Colon (tissue), 2 donors: ENCODE measurements at regions not wholly inside any gene's neighbourhood (a gene's known extent, or its start where the extent isn't known, plus 50 kb on each side); places are given as distances from the start of the nearest gene placed in this dataset.

Source experiments
- FAIRE-seq: peaks from 2 replicates; lab custom pipeline; 2012; peaks lifted over from hg19 to GRCh38; lab: Jason Lieb, UNC
- donor health status: control.
- donor health status: control.

GRCh38 chr11:26102325-26102724 lies 229.6 kb upstream of the ANO3 start:
- FAIRE-seq, result no peak

GRCh38 chr11:26105762-26106423 lies 226.0 kb upstream of the ANO3 start:
- FAIRE-seq, result no peak

- FAIRE-seq, result no peak
Measured at GRCh38 chr11:26106726-26107125, 225.2 kb upstream of the ANO3 start.

GRCh38 chr11:26109658-26110368 lies 222.1 kb upstream of the ANO3 start:
- FAIRE-seq, result peak; percentile 62

GRCh38 chr11:26112264-26112663 lies 219.7 kb upstream of the ANO3 start:
- FAIRE-seq, result no peak

GRCh38 chr11:26121466-26121865 lies 210.5 kb upstream of the ANO3 start:
- no peak for FAIRE-seq

GRCh38 chr11:26126741-26127140 lies 205.2 kb upstream of the ANO3 start:
- no peak for FAIRE-seq

- FAIRE-seq, result no peak
Measured at GRCh38 chr11:26127336-26127735, 204.6 kb upstream of the ANO3 start.

- no peak for FAIRE-seq
Measured at GRCh38 chr11:26131406-26131805, 200.5 kb upstream of the ANO3 start.

- no peak for FAIRE-seq
Measured at GRCh38 chr11:26134053-26134452, 197.9 kb upstream of the ANO3 start.

- FAIRE-seq, result no peak
Measured at GRCh38 chr11:26134481-26135355, 197.2 kb upstream of the ANO3 start.

GRCh38 chr11:26137651-26138050 lies 194.3 kb upstream of the ANO3 start:
- no peak for FAIRE-seq

GRCh38 chr11:26142891-26143290 lies 189.0 kb upstream of the ANO3 start:
- no peak for FAIRE-seq

GRCh38 chr11:26143566-26144290 lies 188.2 kb upstream of the ANO3 start:
- FAIRE-seq, result no peak

- no peak for FAIRE-seq
Measured at GRCh38 chr11:26144291-26144690, 187.6 kb upstream of the ANO3 start.

GRCh38 chr11:26144911-26145310 lies 187.0 kb upstream of the ANO3 start:
- no peak for FAIRE-seq

GRCh38 chr11:26149585-26149984 lies 182.3 kb upstream of the ANO3 start:
- FAIRE-seq, result no peak

GRCh38 chr11:26150031-26150430 lies 181.9 kb upstream of the ANO3 start:
- no peak for FAIRE-seq

GRCh38 chr11:26158251-26158650 lies 173.7 kb upstream of the ANO3 start:
- no peak for FAIRE-seq

- no peak for FAIRE-seq
Measured at GRCh38 chr11:26162291-26162690, 169.6 kb upstream of the ANO3 start.

- FAIRE-seq, result no peak
Measured at GRCh38 chr11:26186389-26186788, 145.5 kb upstream of the ANO3 start.

- no peak for FAIRE-seq
Measured at GRCh38 chr11:26187639-26188038, 144.3 kb upstream of the ANO3 start.
